Breast epithelium (tissue), 3 donors: ENCODE measurements at regions not wholly inside any gene's neighbourhood (a gene's known extent, or its start where the extent isn't known, plus 50 kb on each side); places are given as distances from the start of the nearest gene placed in this dataset.

Source experiments
- POLR2AphosphoS5 ChIP-seq, 3 donors: sonication (generic); formaldehyde crosslinking; IDR thresholded peaks; one replicate each; pipeline ENCODE4 v1.6.1; 2017; ENCODE audit warnings: antibody characterized with exemption in 3 of 3
- TF ChIP-seq, protein P1 (sequence below), 3 donors: fragments of 450-650 bp; IDR thresholded peaks; one replicate each; pipeline ENCODE4 v1.5.1; 2016 to 2017; ENCODE audit warnings: antibody characterized with exemption in 3 of 3, mild to moderate bottlenecking in 3 of 3, moderate library complexity in 3 of 3

DNA sequence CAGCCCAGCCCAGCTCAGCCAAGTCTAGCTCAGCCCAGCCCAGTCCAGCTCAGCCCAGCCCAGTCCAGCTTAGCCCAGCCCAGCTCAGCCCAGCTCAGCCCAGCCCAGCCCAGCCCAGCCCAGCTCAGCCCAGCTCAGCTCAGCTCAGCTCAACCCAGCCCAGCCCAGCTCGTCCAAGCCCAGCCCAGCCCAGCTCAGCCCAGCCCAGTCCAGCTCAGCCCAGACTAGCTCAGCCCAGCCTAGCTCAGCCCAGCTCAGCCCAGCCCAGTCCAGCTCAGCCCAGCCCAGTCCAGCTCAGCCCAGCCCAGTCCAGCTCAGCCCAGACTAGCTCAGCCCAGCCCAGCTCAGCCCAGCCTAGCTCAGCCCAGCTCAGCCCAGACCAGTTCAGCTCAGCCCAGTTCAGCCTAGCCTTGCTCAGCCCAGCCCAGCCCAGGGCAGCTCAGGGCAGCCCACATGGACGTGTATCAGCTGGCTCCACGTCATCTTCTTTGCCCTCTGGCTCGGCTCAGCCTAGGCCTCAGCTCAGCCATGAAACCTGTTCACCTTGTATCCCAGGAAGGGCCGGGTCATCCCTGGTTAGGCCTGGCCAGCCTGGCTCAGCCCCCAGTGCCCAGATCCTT is 185.6 kb downstream of the TMEM121 start:
- TF ChIP-seq, protein P1, sequence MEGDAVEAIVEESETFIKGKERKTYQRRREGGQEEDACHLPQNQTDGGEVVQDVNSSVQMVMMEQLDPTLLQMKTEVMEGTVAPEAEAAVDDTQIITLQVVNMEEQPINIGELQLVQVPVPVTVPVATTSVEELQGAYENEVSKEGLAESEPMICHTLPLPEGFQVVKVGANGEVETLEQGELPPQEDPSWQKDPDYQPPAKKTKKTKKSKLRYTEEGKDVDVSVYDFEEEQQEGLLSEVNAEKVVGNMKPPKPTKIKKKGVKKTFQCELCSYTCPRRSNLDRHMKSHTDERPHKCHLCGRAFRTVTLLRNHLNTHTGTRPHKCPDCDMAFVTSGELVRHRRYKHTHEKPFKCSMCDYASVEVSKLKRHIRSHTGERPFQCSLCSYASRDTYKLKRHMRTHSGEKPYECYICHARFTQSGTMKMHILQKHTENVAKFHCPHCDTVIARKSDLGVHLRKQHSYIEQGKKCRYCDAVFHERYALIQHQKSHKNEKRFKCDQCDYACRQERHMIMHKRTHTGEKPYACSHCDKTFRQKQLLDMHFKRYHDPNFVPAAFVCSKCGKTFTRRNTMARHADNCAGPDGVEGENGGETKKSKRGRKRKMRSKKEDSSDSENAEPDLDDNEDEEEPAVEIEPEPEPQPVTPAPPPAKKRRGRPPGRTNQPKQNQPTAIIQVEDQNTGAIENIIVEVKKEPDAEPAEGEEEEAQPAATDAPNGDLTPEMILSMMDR (IDR thresholded peaks at IDR 0.05) = no peak
- no peak for TF ChIP-seq POLR2AphosphoS5 (IDR thresholded peaks at IDR 0.05)
